ENCODE measurements at regions not wholly inside any gene's neighbourhood (a gene's known extent, or its start where the extent isn't known, plus 50 kb on each side); places are given as distances from the start of the nearest gene placed in this dataset.

DNA sequence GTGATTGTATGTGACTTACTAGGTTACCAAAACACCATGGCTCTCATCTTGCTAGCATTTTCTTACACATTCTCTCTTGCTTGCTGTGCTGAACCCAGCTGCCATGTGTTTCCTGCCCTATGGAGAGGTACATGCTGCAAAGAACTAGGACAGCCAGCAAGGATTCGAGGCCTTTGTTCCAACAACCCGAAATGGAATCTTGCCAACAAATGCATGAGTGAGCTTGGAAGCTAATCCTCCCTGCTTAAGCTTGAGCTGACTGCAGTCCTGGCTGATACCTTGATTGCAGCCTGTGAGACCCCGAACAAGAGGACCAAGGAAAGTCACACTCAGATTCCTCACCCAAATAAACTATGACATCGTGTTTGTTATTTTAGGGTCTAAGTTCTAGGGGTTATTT, 651.2 kb downstream of the SLITRK6 start:
- H3K27me3 ChIP-seq (ENCODE audit: insufficient read depth, low read length) = no peaks in the 10 kb centered on the region
- H3K4me1 ChIP-seq (ENCODE audit: control insufficient read depth in 1 of 2, insufficient read depth in 2 of 2, low read length in 2 of 2) = no peaks in the 10 kb centered on the region
- H3K79me2 ChIP-seq (ENCODE audit: insufficient read depth, low read length) = no peaks in the 10 kb centered on the region
- no peaks in the 10 kb centered on the region for H3K36me3 ChIP-seq (ENCODE audit: control insufficient read depth in 1 of 2, insufficient read depth in 2 of 2, low read length in 2 of 2)
- H3K27ac ChIP-seq (ENCODE audit: low read depth, low read length) = no peak overlapping the region
- no peak overlapping the region for H3K9ac ChIP-seq (ENCODE audit: low read length)
- TF ChIP-seq ZFX (IDR thresholded peaks at IDR 0.05) (no peak), CBX3 (IDR thresholded peaks at IDR 0.05; ENCODE audit: low read depth) (no peak), RAD21 (IDR thresholded peaks at IDR 0.05; ENCODE audit: low read depth) (no peak), SRF (IDR thresholded peaks at IDR 0.05; ENCODE audit: low read depth) (no peak)
- no peaks in the 10 kb centered on the region; a peak in 1 of 4 replicates for H3K9me3 ChIP-seq (ENCODE audit: control insufficient read depth in 1 of 2, insufficient read depth in 1 of 2, low read depth in 1 of 2, low read length in 2 of 2)
- ATAC-seq = no peak
- no TSS peak for BruUV-seq (replicated peaks)
- H3K4me3 ChIP-seq (replicated peaks in 1 of 2; ENCODE audit: low read depth in 1 of 2, low read length in 2 of 2) = no peak overlapping the region
- H4K20me1 ChIP-seq (ENCODE audit: insufficient read depth) = no peaks in the 10 kb centered on the region
- no peak overlapping the region for H2AFZ ChIP-seq (ENCODE audit: low read depth, low read length, poor library complexity, severe bottlenecking)
- DNase-seq (ENCODE audit: low read depth, low spot score) = no peak
- H3K4me2 ChIP-seq (ENCODE audit: low read length) = no peak overlapping the region
- intact Hi-C loops (cut with micrococcal nuclease) = no loop called here
- CTCF ChIA-PET = no interaction called here
- H3K9me2 ChIP-seq (ENCODE audit: insufficient read depth) = no peaks in the 10 kb centered on the region
- POLR2A ChIA-PET = no interaction called here
- RAD21 ChIA-PET (ENCODE audit: low non-redundant PET in 1 of 2, low total read pairs in 2 of 2, uncharacterized antibody in 2 of 2, unreplicated experiment in 2 of 2) = no interaction called here

DNA sequence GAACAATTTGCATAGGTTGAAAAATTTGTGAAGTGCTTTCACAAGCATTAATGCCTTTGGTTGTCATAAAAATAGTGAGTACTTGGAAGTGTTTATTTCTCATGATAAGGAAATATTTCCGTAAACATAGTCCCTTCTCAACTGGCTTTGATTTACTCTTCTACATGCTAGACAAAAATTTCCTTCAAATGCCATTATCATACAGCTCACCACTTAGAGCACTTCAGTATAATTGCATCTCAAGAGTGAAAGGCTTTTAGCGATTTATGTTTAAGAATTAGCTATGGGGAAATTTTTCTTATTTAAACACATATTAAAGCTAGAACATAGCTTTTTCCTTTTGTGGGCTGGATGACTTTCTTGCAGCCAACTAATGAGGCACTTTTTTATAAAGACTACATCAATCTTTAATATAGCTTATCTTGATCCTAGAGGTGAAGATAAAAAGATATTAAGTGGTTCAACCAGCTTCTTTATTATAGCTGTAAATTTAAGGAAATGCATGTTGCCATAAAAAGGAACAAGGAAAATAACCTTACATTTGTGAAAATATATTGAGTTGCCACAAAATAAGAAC, 656.8 kb downstream of the SLITRK6 start:
- Histone ChIP-seq H3K27ac (ENCODE audit: low read depth, low read length) (no peak overlapping the region), H3K79me2 (ENCODE audit: insufficient read depth, low read length) (no peaks in the 10 kb centered on the region), H3K36me3 (ENCODE audit: control insufficient read depth in 1 of 2, insufficient read depth in 2 of 2, low read length in 2 of 2) (no peaks in the 10 kb centered on the region), H3K27me3 (ENCODE audit: insufficient read depth, low read length) (no peaks in the 10 kb centered on the region), H3K4me2 (ENCODE audit: low read length) (no peak overlapping the region), H4K20me1 (ENCODE audit: insufficient read depth) (no peaks in the 10 kb centered on the region), H2AFZ (ENCODE audit: low read depth, low read length, poor library complexity, severe bottlenecking) (no peak overlapping the region), H3K9ac (ENCODE audit: low read length) (no peak overlapping the region), H3K9me2 (ENCODE audit: insufficient read depth) (no peaks in the 10 kb centered on the region), H3K4me3 (replicated peaks in 1 of 2; ENCODE audit: low read depth in 1 of 2, low read length in 2 of 2) (no peak overlapping the region), H3K9me3 (ENCODE audit: control insufficient read depth in 1 of 2, insufficient read depth in 1 of 2, low read depth in 1 of 2, low read length in 2 of 2) (no peaks in the 10 kb centered on the region; a peak in 1 of 4 replicates), H3K4me1 (ENCODE audit: control insufficient read depth in 1 of 2, insufficient read depth in 2 of 2, low read length in 2 of 2) (no peaks in the 10 kb centered on the region)
- RAD21 ChIA-PET (ENCODE audit: low non-redundant PET in 1 of 2, low total read pairs in 2 of 2, uncharacterized antibody in 2 of 2, unreplicated experiment in 2 of 2) = no interaction called here
- intact Hi-C loops (cut with micrococcal nuclease) = no loop called here
- CTCF ChIA-PET = no interaction called here
- DNase-seq (ENCODE audit: low read depth, low spot score) (no peak), ATAC-seq (no peak)
- BruUV-seq (replicated peaks) = no TSS peak
- POLR2A ChIA-PET = no interaction called here
- TF ChIP-seq RAD21 (IDR thresholded peaks at IDR 0.05; ENCODE audit: low read depth) (no peak), YY1 (IDR thresholded peaks at IDR 0.05; ENCODE audit: extremely low read depth, insufficient replicate concordance, low read depth, low read length) (no peak), SRF (IDR thresholded peaks at IDR 0.05; ENCODE audit: low read depth) (no peak), POLR2A (IDR thresholded peaks at IDR 0.05; ENCODE audit: borderline replicate concordance, extremely low read depth, insufficient read depth, insufficient read length) (no peak), CEBPB (IDR thresholded peaks at IDR 0.05; ENCODE audit: low read depth) (no peak), JUND (IDR thresholded peaks at IDR 0.05) (no peak), EZH2phosphoT487 (IDR thresholded peaks at IDR 0.05; ENCODE audit: borderline replicate concordance) (no peak), TCF7L2 (IDR thresholded peaks at IDR 0.05; ENCODE audit: borderline replicate concordance, extremely low read depth, insufficient read depth, insufficient read length) (no peak), ZNF274 (IDR thresholded peaks at IDR 0.05; ENCODE audit: low read depth, low read length) (no peak), SIN3A (IDR thresholded peaks at IDR 0.05; ENCODE audit: low read depth) (no peak), SP1 (IDR thresholded peaks at IDR 0.05; ENCODE audit: low read depth) (no peak), ZFX (IDR thresholded peaks at IDR 0.05) (no peak)
- TF ChIP-seq, protein P1, sequence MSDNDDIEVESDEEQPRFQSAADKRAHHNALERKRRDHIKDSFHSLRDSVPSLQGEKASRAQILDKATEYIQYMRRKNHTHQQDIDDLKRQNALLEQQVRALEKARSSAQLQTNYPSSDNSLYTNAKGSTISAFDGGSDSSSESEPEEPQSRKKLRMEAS (IDR thresholded peaks at IDR 0.05) = no peak
- TF ChIP-seq, protein P2, sequence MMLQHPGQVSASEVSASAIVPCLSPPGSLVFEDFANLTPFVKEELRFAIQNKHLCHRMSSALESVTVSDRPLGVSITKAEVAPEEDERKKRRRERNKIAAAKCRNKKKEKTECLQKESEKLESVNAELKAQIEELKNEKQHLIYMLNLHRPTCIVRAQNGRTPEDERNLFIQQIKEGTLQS (IDR thresholded peaks at IDR 0.05) = no peak
- TF ChIP-seq, protein P3, sequence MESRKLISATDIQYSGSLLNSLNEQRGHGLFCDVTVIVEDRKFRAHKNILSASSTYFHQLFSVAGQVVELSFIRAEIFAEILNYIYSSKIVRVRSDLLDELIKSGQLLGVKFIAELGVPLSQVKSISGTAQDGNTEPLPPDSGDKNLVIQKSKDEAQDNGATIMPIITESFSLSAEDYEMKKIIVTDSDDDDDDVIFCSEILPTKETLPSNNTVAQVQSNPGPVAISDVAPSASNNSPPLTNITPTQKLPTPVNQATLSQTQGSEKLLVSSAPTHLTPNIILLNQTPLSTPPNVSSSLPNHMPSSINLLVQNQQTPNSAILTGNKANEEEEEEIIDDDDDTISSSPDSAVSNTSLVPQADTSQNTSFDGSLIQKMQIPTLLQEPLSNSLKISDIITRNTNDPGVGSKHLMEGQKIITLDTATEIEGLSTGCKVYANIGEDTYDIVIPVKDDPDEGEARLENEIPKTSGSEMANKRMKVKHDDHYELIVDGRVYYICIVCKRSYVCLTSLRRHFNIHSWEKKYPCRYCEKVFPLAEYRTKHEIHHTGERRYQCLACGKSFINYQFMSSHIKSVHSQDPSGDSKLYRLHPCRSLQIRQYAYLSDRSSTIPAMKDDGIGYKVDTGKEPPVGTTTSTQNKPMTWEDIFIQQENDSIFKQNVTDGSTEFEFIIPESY (IDR thresholded peaks at IDR 0.05; ENCODE audit: extremely low read depth, insufficient replicate concordance, low read length) = no peak
- TF ChIP-seq, protein P4, sequence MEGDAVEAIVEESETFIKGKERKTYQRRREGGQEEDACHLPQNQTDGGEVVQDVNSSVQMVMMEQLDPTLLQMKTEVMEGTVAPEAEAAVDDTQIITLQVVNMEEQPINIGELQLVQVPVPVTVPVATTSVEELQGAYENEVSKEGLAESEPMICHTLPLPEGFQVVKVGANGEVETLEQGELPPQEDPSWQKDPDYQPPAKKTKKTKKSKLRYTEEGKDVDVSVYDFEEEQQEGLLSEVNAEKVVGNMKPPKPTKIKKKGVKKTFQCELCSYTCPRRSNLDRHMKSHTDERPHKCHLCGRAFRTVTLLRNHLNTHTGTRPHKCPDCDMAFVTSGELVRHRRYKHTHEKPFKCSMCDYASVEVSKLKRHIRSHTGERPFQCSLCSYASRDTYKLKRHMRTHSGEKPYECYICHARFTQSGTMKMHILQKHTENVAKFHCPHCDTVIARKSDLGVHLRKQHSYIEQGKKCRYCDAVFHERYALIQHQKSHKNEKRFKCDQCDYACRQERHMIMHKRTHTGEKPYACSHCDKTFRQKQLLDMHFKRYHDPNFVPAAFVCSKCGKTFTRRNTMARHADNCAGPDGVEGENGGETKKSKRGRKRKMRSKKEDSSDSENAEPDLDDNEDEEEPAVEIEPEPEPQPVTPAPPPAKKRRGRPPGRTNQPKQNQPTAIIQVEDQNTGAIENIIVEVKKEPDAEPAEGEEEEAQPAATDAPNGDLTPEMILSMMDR (IDR thresholded peaks at IDR 0.05 in 2 of 3, conservative IDR thresholded peaks at IDR 0.05 in 1 of 3; ENCODE audit: borderline replicate concordance in 1 of 3, insufficient read depth in 1 of 3, low read depth in 2 of 3, low read length in 2 of 3) = no peak

All from HCT116 (cell line).